GM12878 (cell line): ENCODE measurements at regions not wholly inside any gene's neighbourhood (a gene's known extent, or its start where the extent isn't known, plus 50 kb on each side); places are given as distances from the start of the nearest gene placed in this dataset.

Source experiments
- ATAC-seq: fragments of 200-7000 bp; cut with Tn5 transposase; 3 replicates; pipeline ENCODE4 v1.9.1; 2020; ENCODE audit warnings: mild to moderate bottlenecking, moderate library complexity
- BruUV-seq: library from RNA; stranded (reverse); fragments of 400-500 nt; replicated peaks from 2 replicates; lab custom pipeline; 2021; lab: Mats Ljungman, UMichigan
- CTCF ChIA-PET: fragments of 300-600 bp; sonication (Branson Sonifier 250); formaldehyde crosslinking; extraction: SDS; loops from one replicate; lab custom pipeline; 2021; ENCODE audit warnings: inconsistent platforms; lab: Yijun Ruan, JAX
- POLR2A ChIA-PET: fragments of 350-600 bp; formaldehyde crosslinking; extraction: SDS; loops from one replicate; lab custom pipeline; 2021; ENCODE audit warnings: inconsistent platforms; lab: Charles Lee
- RAD21 ChIA-PET: fragments of 300-600 bp; sonication (Branson Sonifier 250); formaldehyde crosslinking; loops from one replicate; lab custom pipeline; 2023; ENCODE audit warnings: antibody characterized with exemption; ENCODE audit not compliant: unreplicated experiment; lab: Charles Lee
- SMC1A ChIA-PET: fragments of 300-600 bp; sonication (Branson Sonifier 250); formaldehyde crosslinking; loops from one replicate; lab custom pipeline; 2023; ENCODE audit not compliant: unreplicated experiment, uncharacterized antibody; lab: Charles Lee
- DNase-seq: peaks from one replicate; pipeline ENCODE4 v3.0.0-alpha.2; 2011; ENCODE audit warnings: low read depth, low spot score
- FAIRE-seq: peaks from 3 replicates; lab custom pipeline; 2011; peaks lifted over from hg19 to GRCh38; lab: Jason Lieb, UNC
- H2AFZ ChIP-seq: 2 replicates; pipeline ENCODE4 v1.6.0; 2011; ENCODE audit warnings: low read depth, low read length, control low read depth; ENCODE audit not compliant: control insufficient read depth
- H3K27ac ChIP-seq: 2 replicates; pipeline ENCODE4 v1.5.1; 2011; ENCODE audit warnings: control low read depth; ENCODE audit not compliant: control insufficient read depth, insufficient read depth
- H3K27me3 ChIP-seq, 2 experiments: replicated peaks in 1 of 2; 2 replicates each; pipeline versions ENCODE4 v1.6.0 to v1.6.1; 2011; ENCODE audit warnings: low read length in 1 of 2; ENCODE audit not compliant: control insufficient read depth in 2 of 2, insufficient read depth in 2 of 2
- H3K36me3 ChIP-seq, 2 experiments: 2 replicates each; pipeline ENCODE4 v1.5.1; 2011; ENCODE audit warnings: low read length in 1 of 2; ENCODE audit not compliant: control insufficient read depth in 2 of 2, insufficient read depth in 2 of 2
- H3K4me1 ChIP-seq: 2 replicates; pipeline ENCODE4 v1.6.1; 2011; ENCODE audit warnings: mild to moderate bottlenecking, low read length, moderate library complexity, mixed read lengths; ENCODE audit not compliant: control insufficient read depth, insufficient read depth
- H3K4me2 ChIP-seq: 2 replicates; pipeline ENCODE4 v1.6.0; 2011; ENCODE audit warnings: control low read depth; ENCODE audit not compliant: control insufficient read depth, insufficient read depth
- H3K4me3 ChIP-seq: fragments of 200-600 bp; sonication (generic); 2 replicates; pipeline ENCODE4 v1.5.1; 2016
- H3K79me2 ChIP-seq: 2 replicates; pipeline ENCODE4 v1.6.0; 2011; ENCODE audit warnings: low read length; ENCODE audit not compliant: control insufficient read depth, insufficient read depth
- H3K9ac ChIP-seq: 2 replicates; pipeline ENCODE4 v1.8.0; 2011; ENCODE audit warnings: low read length, control low read depth, mixed read lengths; ENCODE audit not compliant: control insufficient read depth, insufficient read depth
- H3K9me3 ChIP-seq: replicated peaks from 3 replicates; pipeline ENCODE4 v1.5.1; 2011; ENCODE audit warnings: mild to moderate bottlenecking, low read length; ENCODE audit not compliant: control insufficient read depth, insufficient read depth
- H4K20me1 ChIP-seq: 2 replicates; pipeline ENCODE4 v1.6.0; 2011; ENCODE audit not compliant: control insufficient read depth, insufficient read depth
- BRCA1 ChIP-seq: IDR thresholded peaks from 2 replicates; pipeline ENCODE4 v1.6.1; 2011; ENCODE audit warnings: low read depth, low read length, improper control_type of control experiment
- CBFB ChIP-seq: IDR thresholded peaks from 2 replicates; pipeline ENCODE4 v1.6.1; 2016; ENCODE audit warnings: antibody characterized with exemption, low read depth
- NR2F1 ChIP-seq: fragments of 450-650 bp; conservative IDR thresholded peaks from 2 replicates; pipeline ENCODE4 v1.6.1; 2017; ENCODE audit warnings: mild to moderate bottlenecking
- POLR2A ChIP-seq: IDR thresholded peaks from 2 replicates; pipeline ENCODE4 v1.6.1; 2011; ENCODE audit warnings: low read depth, mild to moderate bottlenecking, low read length
- RB1 ChIP-seq: fragments of 450-650 bp; formaldehyde crosslinking; IDR thresholded peaks from 2 replicates; pipeline ENCODE4 v1.6.1; 2017; ENCODE audit warnings: mild to moderate bottlenecking, borderline replicate concordance
- RFX5 ChIP-seq: IDR thresholded peaks from 2 replicates; pipeline ENCODE4 v1.6.1; 2011; ENCODE audit warnings: low read depth, low read length, improper control_type of control experiment
- SIX5 ChIP-seq: IDR thresholded peaks from 2 replicates; pipeline ENCODE4 v1.6.1; 2011; ENCODE audit warnings: mild to moderate bottlenecking, low read depth, low read length, moderate library complexity; ENCODE audit not compliant: severe bottlenecking
- SMAD1 ChIP-seq: fragments of 450-650 bp; IDR thresholded peaks from 2 replicates; pipeline ENCODE4 v1.6.1; 2018; ENCODE audit warnings: mild to moderate bottlenecking, low read depth; ENCODE audit not compliant: partially characterized antibody
- SREBF1 ChIP-seq: IDR thresholded peaks from 2 replicates; pipeline ENCODE4 v1.6.1; 2012; ENCODE audit warnings: mild to moderate bottlenecking, low read length
- SUZ12 ChIP-seq: fragments of 200-600 bp; sonication (generic); IDR thresholded peaks from one replicate; pipeline ENCODE4 v1.6.1; 2018; ENCODE audit warnings: antibody characterized with exemption, mild to moderate bottlenecking; ENCODE audit not compliant: unreplicated experiment
- TAF1 ChIP-seq: IDR thresholded peaks from 2 replicates; pipeline ENCODE4 v1.6.1; 2011; ENCODE audit warnings: mild to moderate bottlenecking, low read depth, low read length, borderline replicate concordance
- ZNF622 ChIP-seq: fragments of 450-650 bp; IDR thresholded peaks from 2 replicates; pipeline ENCODE4 v1.6.1; 2017; ENCODE audit warnings: mild to moderate bottlenecking, inconsistent platforms
- WGBS: methylation state at CpG from one replicate; pipeline ENCODE4 v1.1.6; 2016; ENCODE audit warnings: low lambda C conversion rate; ENCODE audit not compliant: insufficient replicate concordance, insufficient coverage; ENCODE audit errors: missing lambda C conversion rate; 5-methylcytosine and 5-hydroxymethylcytosine counted together
- in situ Hi-C: fragments of 300-500 bp; cut with MboI; formaldehyde crosslinking; loops from 9 replicates; pipeline ENCODE4 v1.14.3; 2018; ENCODE audit warnings: mixed read lengths
- intact Hi-C: fragments of 100-400 bp; cut with micrococcal nuclease; formaldehyde crosslinking; loops from one replicate; pipeline ENCODE4 v1.14.2; 2022; ENCODE audit not compliant: unreplicated experiment
- TF ChIP-seq, protein P1 (sequence below): IDR thresholded peaks from 2 replicates; pipeline ENCODE4 v1.6.1; 2012; ENCODE audit warnings: improper control_type of control experiment, low read depth, low read length; ENCODE audit not compliant: insufficient replicate concordance
- TF ChIP-seq, protein P2 (sequence below): IDR thresholded peaks from 2 replicates; pipeline ENCODE4 v1.6.1; 2012; ENCODE audit warnings: low read depth, low read length, improper control_type of control experiment

DNA sequence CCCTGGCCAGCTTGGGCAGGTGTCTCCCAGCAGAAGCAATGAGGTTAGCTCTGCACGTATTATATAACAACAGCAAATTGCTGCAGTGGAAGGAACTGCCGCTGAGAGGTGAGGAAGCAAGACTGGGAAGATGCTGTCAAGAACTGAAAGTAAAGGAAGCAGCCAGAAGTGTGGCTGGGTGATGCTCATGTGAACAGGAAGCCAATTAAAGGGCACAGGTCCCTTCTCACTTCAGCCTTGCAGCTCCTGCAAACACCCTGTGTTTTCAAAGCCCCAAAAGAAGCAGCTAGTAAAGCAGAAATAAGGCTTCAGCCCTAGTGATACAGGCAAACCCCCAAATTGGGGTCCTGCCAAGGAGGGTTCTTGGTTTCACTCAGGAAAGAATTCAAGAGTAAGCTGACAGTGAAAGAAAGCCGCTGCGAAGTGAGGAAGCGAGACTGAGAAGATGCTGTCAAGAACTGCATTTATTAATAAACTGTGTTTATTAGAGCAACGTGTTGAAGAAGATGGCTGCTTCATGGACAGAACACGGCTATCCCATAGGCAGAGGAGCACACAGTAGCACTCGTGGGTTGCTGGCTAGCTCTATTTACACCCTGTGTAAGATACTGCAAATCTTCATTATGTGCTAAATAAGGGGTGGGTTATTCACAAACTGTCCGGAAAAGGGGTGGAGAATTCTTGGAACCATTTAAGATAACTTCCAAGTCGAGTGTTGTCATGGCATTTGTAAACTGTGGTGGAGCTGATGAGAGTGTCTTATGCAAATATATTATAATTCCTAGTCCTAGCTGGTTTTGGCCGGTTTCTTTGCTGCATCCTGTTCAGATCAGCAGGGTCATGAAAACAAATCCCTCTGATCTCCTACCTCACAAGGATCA lies 152.2 kb downstream of the LINC00237 start:
- H3K27me3 ChIP-seq, result no peaks in the 10 kb centered on the region; a peak in 2 of 4 replicates
- intact Hi-C loops, result no loop called here
- in situ Hi-C loops, result no loop called here
- H4K20me1 ChIP-seq, result no peaks in the 10 kb centered on the region
- no peak for TF ChIP-seq RFX5
- TF ChIP-seq SIX5, result no peak
- no peak for TF ChIP-seq POLR2A
- no peak overlapping the region for H3K9ac ChIP-seq
- CTCF ChIA-PET, result no interaction called here
- DNase-seq (no peak), ATAC-seq (no peak), FAIRE-seq (no peak)
- no peak overlapping the region for H3K27ac ChIP-seq
- whole genome bisulfite sequencing, result 5% methylated on average over 11 of the region's 11 CpGs
- H3K4me2 ChIP-seq, result no peak overlapping the region
- POLR2A ChIA-PET, result no interaction called here
- no peaks in the 10 kb centered on the region for H3K9me3 ChIP-seq
- H3K4me1 ChIP-seq, result no peaks in the 10 kb centered on the region
- H3K4me3 ChIP-seq, result no peak overlapping the region
- no peak overlapping the region for H2AFZ ChIP-seq
- no TSS peak for BruUV-seq
- no peaks in the 10 kb centered on the region for H3K36me3 ChIP-seq
- SMC1A ChIA-PET, result no interaction called here
- RAD21 ChIA-PET, result no interaction called here
- no peaks in the 10 kb centered on the region for H3K79me2 ChIP-seq

DNA sequence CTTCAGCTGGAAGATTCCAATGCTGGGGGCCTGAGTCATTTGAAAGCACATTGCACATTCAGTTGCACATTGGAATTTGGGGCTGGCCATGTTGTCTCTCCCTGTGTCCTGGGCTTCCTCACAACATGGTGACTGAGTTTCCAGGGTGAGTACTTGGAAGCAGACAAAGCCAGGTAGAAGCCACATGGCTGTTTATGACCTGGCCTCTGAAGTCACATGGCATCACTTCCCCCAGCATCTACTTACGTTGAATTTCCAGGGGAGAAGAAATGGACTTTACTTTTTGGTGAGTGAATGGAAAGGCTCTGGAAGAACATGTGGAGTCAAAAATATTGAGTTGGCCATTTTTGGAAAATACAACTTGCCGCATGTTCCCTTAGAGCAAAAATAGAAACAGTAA lies 155.5 kb downstream of the LINC00237 start:
- Histone ChIP-seq H3K36me3 (no peaks in the 10 kb centered on the region), H3K4me1 (no peaks in the 10 kb centered on the region), H3K4me3 (no peak overlapping the region), H3K27me3 (no peaks in the 10 kb centered on the region; a peak in 2 of 4 replicates), H4K20me1 (no peaks in the 10 kb centered on the region), H3K79me2 (no peaks in the 10 kb centered on the region), H3K27ac (no peak overlapping the region), H3K9ac (no peak overlapping the region), H2AFZ (no peak overlapping the region), H3K9me3 (no peaks in the 10 kb centered on the region), H3K4me2 (no peak overlapping the region)
- in situ Hi-C loops, result no loop called here
- DNase-seq (no peak), FAIRE-seq (no peak), ATAC-seq (no peak)
- no TSS peak for BruUV-seq
- ChIA-PET RAD21 (no interaction called here), CTCF (no interaction called here), SMC1A (no interaction called here), POLR2A (no interaction called here)
- 42% methylated on average over 2 of the region's 2 CpGs for WGBS
- intact Hi-C loops, result no loop called here
- TF ChIP-seq NR2F1 (no peak), RB1 (no peak), TAF1 (no peak), ZNF622 (no peak), CBFB (no peak), SREBF1 (no peak), BRCA1 (no peak), SUZ12 (no peak), SMAD1 (no peak)
- TF ChIP-seq, protein P1, sequence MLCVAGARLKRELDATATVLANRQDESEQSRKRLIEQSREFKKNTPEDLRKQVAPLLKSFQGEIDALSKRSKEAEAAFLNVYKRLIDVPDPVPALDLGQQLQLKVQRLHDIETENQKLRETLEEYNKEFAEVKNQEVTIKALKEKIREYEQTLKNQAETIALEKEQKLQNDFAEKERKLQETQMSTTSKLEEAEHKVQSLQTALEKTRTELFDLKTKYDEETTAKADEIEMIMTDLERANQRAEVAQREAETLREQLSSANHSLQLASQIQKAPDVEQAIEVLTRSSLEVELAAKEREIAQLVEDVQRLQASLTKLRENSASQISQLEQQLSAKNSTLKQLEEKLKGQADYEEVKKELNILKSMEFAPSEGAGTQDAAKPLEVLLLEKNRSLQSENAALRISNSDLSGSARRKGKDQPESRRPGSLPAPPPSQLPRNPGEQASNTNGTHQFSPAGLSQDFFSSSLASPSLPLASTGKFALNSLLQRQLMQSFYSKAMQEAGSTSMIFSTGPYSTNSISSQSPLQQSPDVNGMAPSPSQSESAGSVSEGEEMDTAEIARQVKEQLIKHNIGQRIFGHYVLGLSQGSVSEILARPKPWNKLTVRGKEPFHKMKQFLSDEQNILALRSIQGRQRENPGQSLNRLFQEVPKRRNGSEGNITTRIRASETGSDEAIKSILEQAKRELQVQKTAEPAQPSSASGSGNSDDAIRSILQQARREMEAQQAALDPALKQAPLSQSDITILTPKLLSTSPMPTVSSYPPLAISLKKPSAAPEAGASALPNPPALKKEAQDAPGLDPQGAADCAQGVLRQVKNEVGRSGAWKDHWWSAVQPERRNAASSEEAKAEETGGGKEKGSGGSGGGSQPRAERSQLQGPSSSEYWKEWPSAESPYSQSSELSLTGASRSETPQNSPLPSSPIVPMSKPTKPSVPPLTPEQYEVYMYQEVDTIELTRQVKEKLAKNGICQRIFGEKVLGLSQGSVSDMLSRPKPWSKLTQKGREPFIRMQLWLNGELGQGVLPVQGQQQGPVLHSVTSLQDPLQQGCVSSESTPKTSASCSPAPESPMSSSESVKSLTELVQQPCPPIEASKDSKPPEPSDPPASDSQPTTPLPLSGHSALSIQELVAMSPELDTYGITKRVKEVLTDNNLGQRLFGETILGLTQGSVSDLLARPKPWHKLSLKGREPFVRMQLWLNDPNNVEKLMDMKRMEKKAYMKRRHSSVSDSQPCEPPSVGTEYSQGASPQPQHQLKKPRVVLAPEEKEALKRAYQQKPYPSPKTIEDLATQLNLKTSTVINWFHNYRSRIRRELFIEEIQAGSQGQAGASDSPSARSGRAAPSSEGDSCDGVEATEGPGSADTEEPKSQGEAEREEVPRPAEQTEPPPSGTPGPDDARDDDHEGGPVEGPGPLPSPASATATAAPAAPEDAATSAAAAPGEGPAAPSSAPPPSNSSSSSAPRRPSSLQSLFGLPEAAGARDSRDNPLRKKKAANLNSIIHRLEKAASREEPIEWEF, result no peak
- TF ChIP-seq, protein P2, sequence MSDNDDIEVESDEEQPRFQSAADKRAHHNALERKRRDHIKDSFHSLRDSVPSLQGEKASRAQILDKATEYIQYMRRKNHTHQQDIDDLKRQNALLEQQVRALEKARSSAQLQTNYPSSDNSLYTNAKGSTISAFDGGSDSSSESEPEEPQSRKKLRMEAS, result no peak
